ENCODE measurements at regions not wholly inside any gene's neighbourhood (a gene's known extent, or its start where the extent isn't known, plus 50 kb on each side); places are given as distances from the start of the nearest gene placed in this dataset.

GRCh38 chr2:76599732-76600368 is 889.1 kb upstream of the GCFC2 start:
- Histone ChIP-seq H3K27me3 (ENCODE audit: control insufficient read depth, insufficient read depth, low read length) (no peaks in the 10 kb centered on the region), H3K4me1 (ENCODE audit: control insufficient read depth, insufficient read depth, low read length) (no peaks in the 10 kb centered on the region), H3K36me3 (ENCODE audit: control insufficient read depth, insufficient read depth, low read length) (no peaks in the 10 kb centered on the region), H3K27ac (ENCODE audit: low read length) (no peak overlapping the region), H3K9me3 (ENCODE audit: control insufficient read depth, insufficient read depth, low read depth, low read length) (no peaks in the 10 kb centered on the region), H3K4me3 (ENCODE audit: low read depth in 2 of 2, low read length in 2 of 2) (no peak overlapping the region)
- ChIA-PET POLR2A (no interaction called here), CTCF (interaction anchor here (1.2 kb wide), 1 partner anchor 870 kb away, joined by 3 read pairs; no protein-coding TSS in a partner anchor)
- intact Hi-C loops (cut with micrococcal nuclease; ENCODE audit: unreplicated experiment) (loop anchor here (2.0 kb wide), 2 partner anchors 401 to 813 kb away; no protein-coding TSS in a partner anchor), in situ Hi-C loops (cut with HindIII; ENCODE audit: low pct_unique_long_range_greater_than_20kb, low sequenced_read_pairs) (no loop called here)
- DNase-seq (ENCODE audit: low read depth, low spot score) (peak; percentile 54), ATAC-seq (peak; percentile 90)
- BruUV-seq (replicated peaks): no TSS peak
- TF ChIP-seq, protein P1, sequence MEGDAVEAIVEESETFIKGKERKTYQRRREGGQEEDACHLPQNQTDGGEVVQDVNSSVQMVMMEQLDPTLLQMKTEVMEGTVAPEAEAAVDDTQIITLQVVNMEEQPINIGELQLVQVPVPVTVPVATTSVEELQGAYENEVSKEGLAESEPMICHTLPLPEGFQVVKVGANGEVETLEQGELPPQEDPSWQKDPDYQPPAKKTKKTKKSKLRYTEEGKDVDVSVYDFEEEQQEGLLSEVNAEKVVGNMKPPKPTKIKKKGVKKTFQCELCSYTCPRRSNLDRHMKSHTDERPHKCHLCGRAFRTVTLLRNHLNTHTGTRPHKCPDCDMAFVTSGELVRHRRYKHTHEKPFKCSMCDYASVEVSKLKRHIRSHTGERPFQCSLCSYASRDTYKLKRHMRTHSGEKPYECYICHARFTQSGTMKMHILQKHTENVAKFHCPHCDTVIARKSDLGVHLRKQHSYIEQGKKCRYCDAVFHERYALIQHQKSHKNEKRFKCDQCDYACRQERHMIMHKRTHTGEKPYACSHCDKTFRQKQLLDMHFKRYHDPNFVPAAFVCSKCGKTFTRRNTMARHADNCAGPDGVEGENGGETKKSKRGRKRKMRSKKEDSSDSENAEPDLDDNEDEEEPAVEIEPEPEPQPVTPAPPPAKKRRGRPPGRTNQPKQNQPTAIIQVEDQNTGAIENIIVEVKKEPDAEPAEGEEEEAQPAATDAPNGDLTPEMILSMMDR (IDR thresholded peaks at IDR 0.05): peak; percentile 82
- TF ChIP-seq SIN3A (IDR thresholded peaks at IDR 0.05; ENCODE audit: borderline replicate concordance, insufficient read depth, low read depth, low read length): no peak

DNA sequence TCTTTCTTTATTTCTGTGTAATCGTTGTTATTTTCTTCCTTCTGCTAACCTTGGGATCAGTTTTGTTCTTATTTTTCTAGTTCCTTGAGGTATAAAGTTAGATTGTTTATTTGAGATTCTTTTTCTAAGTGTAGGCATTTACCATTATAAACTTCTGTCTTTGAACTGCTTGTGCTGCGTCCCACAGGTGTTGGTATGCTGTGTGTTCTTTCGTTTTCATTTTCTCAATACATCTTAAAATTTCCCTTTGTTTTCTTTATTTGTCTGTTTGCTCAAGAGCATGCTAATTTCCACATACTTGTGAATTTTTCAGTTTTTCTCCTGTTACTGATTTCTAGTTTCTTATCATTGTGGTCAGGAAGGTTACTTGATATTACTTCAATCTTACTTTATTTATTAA is 873.8 kb upstream of the GCFC2 start:
- Histone ChIP-seq H3K27ac (ENCODE audit: low read length) (no peak overlapping the region), H3K4me3 (ENCODE audit: low read depth in 2 of 2, low read length in 2 of 2) (no peak overlapping the region), H3K9me3 (ENCODE audit: control insufficient read depth, insufficient read depth, low read depth, low read length) (no peaks in the 10 kb centered on the region), H3K27me3 (ENCODE audit: control insufficient read depth, insufficient read depth, low read length) (no peaks in the 10 kb centered on the region), H3K36me3 (ENCODE audit: control insufficient read depth, insufficient read depth, low read length) (no peaks in the 10 kb centered on the region), H3K4me1 (ENCODE audit: control insufficient read depth, insufficient read depth, low read length) (no peaks in the 10 kb centered on the region)
- DNase-seq (ENCODE audit: low read depth, low spot score) (no peak), ATAC-seq (no peak)
- ChIA-PET POLR2A (no interaction called here), CTCF (no interaction called here)
- intact Hi-C loops (cut with micrococcal nuclease; ENCODE audit: unreplicated experiment) (no loop called here), in situ Hi-C loops (cut with HindIII; ENCODE audit: low pct_unique_long_range_greater_than_20kb, low sequenced_read_pairs) (no loop called here)
- BruUV-seq (replicated peaks): no TSS peak
- TF ChIP-seq REST (IDR thresholded peaks at IDR 0.05; ENCODE audit: insufficient read depth in 1 of 2, low read depth in 2 of 2, low read length in 1 of 2) (no peak), SIN3A (IDR thresholded peaks at IDR 0.05; ENCODE audit: borderline replicate concordance, insufficient read depth, low read depth, low read length) (no peak), POLR2AphosphoS5 (IDR thresholded peaks at IDR 0.05; ENCODE audit: low read depth, low read length) (no peak), TCF7L2 (IDR thresholded peaks at IDR 0.05; ENCODE audit: low read depth, low read length) (no peak)
- TF ChIP-seq, protein P1 (IDR thresholded peaks at IDR 0.05): no peak

Measured in Panc1 (cell line).